OCI-LY1 (cell line): ENCODE measurements at regions not wholly inside any gene's neighbourhood (a gene's known extent, or its start where the extent isn't known, plus 50 kb on each side); places are given as distances from the start of the nearest gene placed in this dataset.

ENCODE experiments used
- H2AFZ ChIP-seq: fragments of 200-600 bp; sonication (generic), shearing (Covaris generic); 2 replicates; pipeline ENCODE4 v1.6.0; 2014; ENCODE audit warnings: antibody characterized with exemption, mild to moderate bottlenecking, low read length
- H3F3A ChIP-seq: fragments of 200-600 bp; sonication (generic), shearing (Covaris generic); 2 replicates; pipeline ENCODE4 v1.6.0; 2014; ENCODE audit warnings: mild to moderate bottlenecking, antibody characterized with exemption, low read length, moderate library complexity; ENCODE audit not compliant: insufficient read depth
- H3K27ac ChIP-seq: fragments of 200-600 bp; sonication (generic); 2 replicates; pipeline ENCODE4 v1.5.1; 2014; ENCODE audit warnings: low read length, mixed run types, mild to moderate bottlenecking, low read depth; ENCODE audit not compliant: poor library complexity, severe bottlenecking
- H3K27me3 ChIP-seq: fragments of 200-600 bp; sonication (generic); 2 replicates; pipeline ENCODE4 v1.6.0; 2014; ENCODE audit warnings: antibody characterized with exemption, mild to moderate bottlenecking, low read length, moderate library complexity; ENCODE audit not compliant: insufficient read depth
- H3K36me3 ChIP-seq: fragments of 200-600 bp; sonication (generic); 2 replicates; pipeline ENCODE4 v1.6.1; 2014; ENCODE audit warnings: mild to moderate bottlenecking, antibody characterized with exemption, low read length, moderate library complexity, mixed read lengths; ENCODE audit not compliant: insufficient read depth
- H3K4me1 ChIP-seq: fragments of 200-600 bp; sonication (generic); 2 replicates; pipeline ENCODE4 v1.5.1; 2014; ENCODE audit warnings: mild to moderate bottlenecking, low read length, moderate library complexity; ENCODE audit not compliant: insufficient read depth, severe bottlenecking
- H3K4me2 ChIP-seq: fragments of 200-600 bp; sonication (generic), shearing (Covaris generic); 2 replicates; pipeline ENCODE4 v1.6.1; 2014; ENCODE audit warnings: low read length
- H3K4me3 ChIP-seq: fragments of 200-600 bp; sonication (generic); 2 replicates; pipeline ENCODE4 v1.5.1; 2014; ENCODE audit warnings: low read length, low read depth, mild to moderate bottlenecking, mixed read lengths; ENCODE audit not compliant: poor library complexity, severe bottlenecking
- H3K79me2 ChIP-seq: fragments of 200-600 bp; shearing (Covaris generic); 2 replicates; pipeline ENCODE4 v1.6.1; 2016; ENCODE audit warnings: mixed run types, low read length, mixed read lengths; ENCODE audit not compliant: insufficient read depth
- H3K9ac ChIP-seq: fragments of 200-600 bp; sonication (generic), shearing (Covaris generic); 2 replicates; pipeline ENCODE4 v1.6.1; 2014; ENCODE audit warnings: mild to moderate bottlenecking, low read length, mixed read lengths
- H3K9me2 ChIP-seq: fragments of 200-600 bp; sonication (generic), shearing (Covaris generic); 2 replicates; pipeline ENCODE4 v1.6.1; 2014; ENCODE audit warnings: low read depth, mild to moderate bottlenecking, low read length, mixed read lengths
- H3K9me3 ChIP-seq: fragments of 200-600 bp; shearing (Covaris generic); 2 replicates; pipeline ENCODE4 v1.6.1; 2014; ENCODE audit warnings: low read length, mixed read lengths
- H4K20me1 ChIP-seq: fragments of 200-600 bp; sonication (generic), shearing (Covaris generic); 2 replicates; pipeline ENCODE4 v1.6.0; 2016; ENCODE audit warnings: mild to moderate bottlenecking, low read length; ENCODE audit not compliant: insufficient read depth
- CTCF ChIP-seq: fragments of 200-600 bp; sonication (generic), shearing (Covaris generic); IDR thresholded peaks from 2 replicates; pipeline ENCODE4 v1.5.1; 2017; ENCODE audit warnings: mild to moderate bottlenecking, antibody characterized with exemption, low read length, moderate library complexity, mixed read lengths
- EZH2 ChIP-seq: fragments of 200-600 bp; sonication (generic), shearing (Covaris generic); IDR thresholded peaks from 2 replicates; pipeline ENCODE4 v1.8.0; 2017; ENCODE audit warnings: borderline replicate concordance, mixed run types, mild to moderate bottlenecking, antibody characterized with exemption, low read length, moderate library complexity, mixed read lengths

- H3K27ac ChIP-seq, result no peak overlapping the region
- H3K9ac ChIP-seq, result no peak overlapping the region
- no peaks in the 10 kb centered on the region for H3K36me3 ChIP-seq
- no peaks in the 10 kb centered on the region for H3K4me1 ChIP-seq
- TF ChIP-seq EZH2 (no peak), CTCF (no peak)
- H4K20me1 ChIP-seq, result no peaks in the 10 kb centered on the region
- no peaks in the 10 kb centered on the region for H3K79me2 ChIP-seq
- H3K27me3 ChIP-seq, result no peaks in the 10 kb centered on the region
- H3K9me3 ChIP-seq, result no peaks in the 10 kb centered on the region
- H2AFZ ChIP-seq, result no peak overlapping the region
- H3K4me2 ChIP-seq, result no peak overlapping the region
- no peaks in the 10 kb centered on the region; the same call in 1 of the 2 replicates for H3F3A ChIP-seq
- no peaks in the 10 kb centered on the region for H3K9me2 ChIP-seq
- no peak overlapping the region for H3K4me3 ChIP-seq
Measured at GRCh38 chr2:185137700-185138099, 539.4 kb downstream of the ZNF804A start.

- Histone ChIP-seq H3K4me3 (no peak overlapping the region), H3F3A (no peaks in the 10 kb centered on the region; the same call in 1 of the 2 replicates), H3K36me3 (no peaks in the 10 kb centered on the region), H3K4me1 (no peaks in the 10 kb centered on the region), H4K20me1 (no peaks in the 10 kb centered on the region), H3K27me3 (no peaks in the 10 kb centered on the region), H2AFZ (no peak overlapping the region), H3K4me2 (no peak overlapping the region), H3K27ac (no peak overlapping the region), H3K9ac (no peak overlapping the region), H3K9me3 (no peaks in the 10 kb centered on the region), H3K9me2 (no peaks in the 10 kb centered on the region), H3K79me2 (no peaks in the 10 kb centered on the region)
- TF ChIP-seq EZH2, result no peak
- no peak for TF ChIP-seq CTCF
Measured at GRCh38 chr2:185142677-185143076, 544.3 kb downstream of the ZNF804A start.

GRCh38 chr2:185144159-185144919, 546.0 kb downstream of the ZNF804A start:
- TF ChIP-seq EZH2, result no peak
- no peak for TF ChIP-seq CTCF
- H3K36me3 ChIP-seq, result no peaks in the 10 kb centered on the region
- no peaks in the 10 kb centered on the region; the same call in 1 of the 2 replicates for H3F3A ChIP-seq
- H3K9me2 ChIP-seq, result no peaks in the 10 kb centered on the region
- H3K4me2 ChIP-seq, result no peak overlapping the region
- no peak overlapping the region for H3K27ac ChIP-seq
- no peaks in the 10 kb centered on the region for H3K27me3 ChIP-seq
- H3K4me3 ChIP-seq, result no peak overlapping the region
- H2AFZ ChIP-seq, result no peak overlapping the region
- no peaks in the 10 kb centered on the region for H3K79me2 ChIP-seq
- no peak overlapping the region for H3K9ac ChIP-seq
- no peaks in the 10 kb centered on the region for H4K20me1 ChIP-seq
- no peaks in the 10 kb centered on the region for H3K9me3 ChIP-seq
- no peaks in the 10 kb centered on the region for H3K4me1 ChIP-seq
